HCT116 (cell line): ENCODE measurements at regions not wholly inside any gene's neighbourhood (a gene's known extent, or its start where the extent isn't known, plus 50 kb on each side); places are given as distances from the start of the nearest gene placed in this dataset.

ENCODE experiments used
- ATAC-seq: fragments of 200-7000 bp; cut with Tn5 transposase; 2 replicates; pipeline ENCODE4 v1.9.1; 2020; ENCODE audit warnings: mild to moderate bottlenecking, moderate library complexity
- BruUV-seq: library from RNA; stranded (reverse); fragments of 400-500 nt; replicated peaks from 2 replicates; lab custom pipeline; 2021; lab: Mats Ljungman, UMichigan
- CTCF ChIA-PET: fragments of 300-600 bp; sonication (Branson Sonifier 250); formaldehyde crosslinking; loops from one replicate; lab custom pipeline; 2021; ENCODE audit warnings: antibody characterized with exemption; lab: Charles Lee
- POLR2A ChIA-PET: fragments of 300-600, 350-600 bp; sonication (Branson Sonifier 250); formaldehyde crosslinking; loops from one replicate; lab custom pipeline; 2021; ENCODE audit warnings: antibody characterized with exemption; lab: Charles Lee
- RAD21 ChIA-PET, 2 experiments: fragments of 300-600 bp; sonication (Branson Sonifier 250); formaldehyde crosslinking; loops; one replicate each; lab custom pipeline; 2023; ENCODE audit warnings: low total read pairs in 2 of 2; ENCODE audit not compliant: uncharacterized antibody in 2 of 2, unreplicated experiment in 2 of 2, low non-redundant PET in 1 of 2; lab: Charles Lee
- DNase-seq: peaks from one replicate; pipeline ENCODE4 v3.0.0-alpha.2; 2010; ENCODE audit warnings: low read depth, low spot score
- H2AFZ ChIP-seq: fragments of 200-600 bp; shearing (Covaris generic), sonication (generic); 2 replicates; pipeline ENCODE4 v1.6.1; 2017; ENCODE audit warnings: low read depth, mixed run types, mixed read lengths, antibody characterized with exemption, low read length; ENCODE audit not compliant: poor library complexity, severe bottlenecking
- H3K27ac ChIP-seq: 2 replicates; pipeline ENCODE4 v1.5.1; 2012; ENCODE audit warnings: low read depth, low read length
- H3K27me3 ChIP-seq: fragments of 200-600 bp; sonication (generic); 2 replicates; pipeline ENCODE4 v1.6.1; 2016; ENCODE audit warnings: mixed run types, low read length, mixed read lengths; ENCODE audit not compliant: insufficient read depth
- H3K36me3 ChIP-seq, 2 experiments: fragments of 200-500 bp in 1 of 2; fragments of 200-600 bp in 1 of 2; sonication (Bioruptor generic) in 1 of 2; sonication (generic) in 1 of 2; 2 replicates each; pipeline versions ENCODE4 v1.5.1 to v1.6.1; 2014 to 2016; ENCODE audit warnings: low read length in 2 of 2, inconsistent platforms in 1 of 2, mixed read lengths in 1 of 2, mixed run types in 1 of 2; ENCODE audit not compliant: insufficient read depth in 2 of 2, control insufficient read depth in 1 of 2
- H3K4me1 ChIP-seq, 2 experiments: fragments of 200-600 bp in 1 of 2; sonication (generic) in 1 of 2; 2 replicates each; pipeline versions ENCODE4 v1.5.1 to v1.6.1; 2012 to 2017; ENCODE audit warnings: low read length in 2 of 2, inconsistent platforms in 1 of 2, mild to moderate bottlenecking in 1 of 2, mixed read lengths in 1 of 2, mixed run types in 1 of 2, moderate library complexity in 1 of 2; ENCODE audit not compliant: insufficient read depth in 2 of 2, control insufficient read depth in 1 of 2
- H3K4me2 ChIP-seq: fragments of 200-600 bp; sonication (generic); 2 replicates; pipeline ENCODE4 v1.6.1; 2017; ENCODE audit warnings: mixed run types, low read length, mixed read lengths
- H3K4me3 ChIP-seq, 2 experiments: fragments of 200-600 bp in 1 of 2; sonication (generic) in 1 of 2; replicated peaks in 1 of 2; 2 replicates each; pipeline ENCODE4 v1.5.1; 2011 to 2016; ENCODE audit warnings: low read length in 2 of 2, control low read depth in 1 of 2, low read depth in 1 of 2, mild to moderate bottlenecking in 1 of 2, mixed read lengths in 1 of 2, mixed run types in 1 of 2
- H3K79me2 ChIP-seq: fragments of 200-600 bp; sonication (generic); 2 replicates; pipeline ENCODE4 v1.6.1; 2017; ENCODE audit warnings: mild to moderate bottlenecking, mixed run types, low read length, moderate library complexity, mixed read lengths; ENCODE audit not compliant: insufficient read depth
- H3K9ac ChIP-seq: fragments of 200-600 bp; sonication (generic); 2 replicates; pipeline ENCODE4 v1.6.1; 2016; ENCODE audit warnings: low read length, mixed read lengths
- H3K9me2 ChIP-seq: fragments of 200-600 bp; sonication (generic), shearing (Covaris generic); 2 replicates; pipeline ENCODE4 v1.6.1; 2017; ENCODE audit warnings: mixed run types, mild to moderate bottlenecking, moderate library complexity; ENCODE audit not compliant: insufficient read depth
- H3K9me3 ChIP-seq, 2 experiments: fragments of 200-500 bp in 1 of 2; fragments of 200-600 bp in 1 of 2; sonication (Bioruptor generic) in 1 of 2; sonication (generic) in 1 of 2; 2 replicates each; pipeline ENCODE4 v1.6.1; 2014 to 2017; ENCODE audit warnings: low read length in 2 of 2, mixed read lengths in 2 of 2, inconsistent platforms in 1 of 2, low read depth in 1 of 2, mild to moderate bottlenecking in 1 of 2, mixed run types in 1 of 2, moderate library complexity in 1 of 2; ENCODE audit not compliant: control insufficient read depth in 1 of 2, insufficient read depth in 1 of 2
- H4K20me1 ChIP-seq: fragments of 200-600 bp; sonication (generic), shearing (Covaris generic); 2 replicates; pipeline ENCODE4 v1.6.1; 2017; ENCODE audit warnings: mixed run types, mild to moderate bottlenecking, moderate library complexity; ENCODE audit not compliant: insufficient read depth
- CBX3 ChIP-seq: IDR thresholded peaks from 2 replicates; pipeline ENCODE4 v1.6.1; 2012; ENCODE audit warnings: low read depth
- CEBPB ChIP-seq: IDR thresholded peaks from 2 replicates; pipeline ENCODE4 v1.6.1; 2012; ENCODE audit warnings: low read depth
- ELF1 ChIP-seq: IDR thresholded peaks from 2 replicates; pipeline ENCODE4 v1.6.1; 2012; ENCODE audit warnings: low read depth, borderline replicate concordance
- EZH2phosphoT487 ChIP-seq: fragments of 200-600 bp; IDR thresholded peaks from 2 replicates; pipeline ENCODE4 v1.6.1; 2018; ENCODE audit warnings: antibody characterized with exemption, borderline replicate concordance
- FOSL1 ChIP-seq: IDR thresholded peaks from 2 replicates; pipeline ENCODE4 v1.6.1; 2012; ENCODE audit warnings: low read depth
- POLR2AphosphoS5 ChIP-seq: IDR thresholded peaks from 2 replicates; pipeline ENCODE4 v1.6.1; 2011; ENCODE audit warnings: mild to moderate bottlenecking, low read depth, low read length, moderate library complexity
- RAD21 ChIP-seq: IDR thresholded peaks from 2 replicates; pipeline ENCODE4 v1.6.1; 2012; ENCODE audit warnings: low read depth, mild to moderate bottlenecking
- SIN3A ChIP-seq: IDR thresholded peaks from 2 replicates; pipeline ENCODE4 v1.6.1; 2012; ENCODE audit warnings: low read depth
- SP1 ChIP-seq: IDR thresholded peaks from 2 replicates; pipeline ENCODE4 v1.6.1; 2012; ENCODE audit warnings: low read depth
- SRF ChIP-seq: IDR thresholded peaks from 2 replicates; pipeline ENCODE4 v1.6.1; 2012; ENCODE audit warnings: low read depth
- TCF7L2 ChIP-seq: IDR thresholded peaks from 2 replicates; pipeline ENCODE4 v1.7.0; 2011; ENCODE audit warnings: borderline replicate concordance, inconsistent platforms; ENCODE audit not compliant: insufficient read depth, insufficient read length; ENCODE audit errors: extremely low read depth
- YY1 ChIP-seq: IDR thresholded peaks from 2 replicates; pipeline ENCODE4 v1.6.1; 2011; ENCODE audit warnings: low read length, low read depth, moderate library complexity, mild to moderate bottlenecking; ENCODE audit not compliant: insufficient replicate concordance; ENCODE audit errors: extremely low read depth
- ZFX ChIP-seq: fragments of 450-650 bp; IDR thresholded peaks from 2 replicates; pipeline ENCODE4 v1.6.1; 2017
- ZNF274 ChIP-seq: fragments of 200-500 bp; sonication (Bioruptor generic); IDR thresholded peaks from 2 replicates; pipeline ENCODE4 v1.6.1; 2014; ENCODE audit warnings: mild to moderate bottlenecking, low read depth, low read length, inconsistent platforms
- intact Hi-C: fragments of 100-400 bp; cut with micrococcal nuclease; formaldehyde crosslinking; loops from 2 replicates; pipeline ENCODE4 v1.10.0; 2022
- TF ChIP-seq, protein P1 (sequence below): IDR thresholded peaks from 2 replicates; pipeline ENCODE4 v1.6.1; 2012
- TF ChIP-seq, protein P2 (sequence below): IDR thresholded peaks from 2 replicates; pipeline ENCODE4 v1.6.1; 2011; ENCODE audit warnings: mild to moderate bottlenecking, low read length, moderate library complexity; ENCODE audit not compliant: insufficient replicate concordance; ENCODE audit errors: extremely low read depth
- TF ChIP-seq, protein P3 (sequence below): IDR thresholded peaks from 2 replicates; pipeline ENCODE4 v1.6.1; 2012
- TF ChIP-seq, protein P4 (sequence below), 3 experiments: fragments of 200-600 bp in 1 of 3; sonication (generic) in 1 of 3; IDR thresholded peaks in 2 of 3; conservative IDR thresholded peaks in 1 of 3; 2 replicates each; pipeline ENCODE4 v1.5.1; 2012 to 2017; ENCODE audit warnings: low read depth in 2 of 3, low read length in 2 of 3, antibody characterized with exemption in 1 of 3, borderline replicate concordance in 1 of 3, control low read depth in 1 of 3, mild to moderate bottlenecking in 1 of 3, mixed read lengths in 1 of 3, mixed run types in 1 of 3, moderate library complexity in 1 of 3; ENCODE audit not compliant: insufficient read depth in 1 of 3

DNA sequence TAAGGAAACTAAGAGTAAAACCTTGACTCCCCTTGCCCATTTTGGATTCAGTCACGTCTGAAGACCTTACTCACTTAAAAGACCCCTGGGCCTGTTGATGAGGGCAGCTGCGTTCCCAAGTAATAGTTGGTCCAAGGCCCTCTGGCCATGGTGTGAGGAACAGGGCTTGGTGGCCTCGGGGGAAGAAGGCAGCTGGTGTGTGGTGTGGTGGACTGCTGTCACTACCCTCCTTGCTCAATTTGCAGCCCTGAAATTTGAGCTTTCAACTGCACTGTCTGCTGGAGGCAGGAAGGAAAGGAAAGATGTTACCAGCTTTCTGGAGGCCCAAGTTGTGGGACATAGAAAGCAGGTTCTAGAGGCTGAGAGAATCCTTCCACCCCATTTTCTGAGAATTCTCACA, 128.2 kb downstream of the SLC38A6 start:
- no TSS peak for BruUV-seq
- H3K36me3 ChIP-seq: no peaks in the 10 kb centered on the region
- POLR2A ChIA-PET: no interaction called here
- CTCF ChIA-PET: no interaction called here
- H3K9ac ChIP-seq: no peak overlapping the region
- TF ChIP-seq RAD21 (no peak), SP1 (no peak), SRF (no peak), YY1 (no peak), CEBPB (no peak), FOSL1 (no peak), ZFX (no peak), SIN3A (no peak), CBX3 (no peak), EZH2phosphoT487 (no peak), ELF1 (no peak), ZNF274 (no peak), TCF7L2 (no peak), POLR2AphosphoS5 (no peak)
- TF ChIP-seq, protein P1, sequence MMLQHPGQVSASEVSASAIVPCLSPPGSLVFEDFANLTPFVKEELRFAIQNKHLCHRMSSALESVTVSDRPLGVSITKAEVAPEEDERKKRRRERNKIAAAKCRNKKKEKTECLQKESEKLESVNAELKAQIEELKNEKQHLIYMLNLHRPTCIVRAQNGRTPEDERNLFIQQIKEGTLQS: no peak
- TF ChIP-seq, protein P2, sequence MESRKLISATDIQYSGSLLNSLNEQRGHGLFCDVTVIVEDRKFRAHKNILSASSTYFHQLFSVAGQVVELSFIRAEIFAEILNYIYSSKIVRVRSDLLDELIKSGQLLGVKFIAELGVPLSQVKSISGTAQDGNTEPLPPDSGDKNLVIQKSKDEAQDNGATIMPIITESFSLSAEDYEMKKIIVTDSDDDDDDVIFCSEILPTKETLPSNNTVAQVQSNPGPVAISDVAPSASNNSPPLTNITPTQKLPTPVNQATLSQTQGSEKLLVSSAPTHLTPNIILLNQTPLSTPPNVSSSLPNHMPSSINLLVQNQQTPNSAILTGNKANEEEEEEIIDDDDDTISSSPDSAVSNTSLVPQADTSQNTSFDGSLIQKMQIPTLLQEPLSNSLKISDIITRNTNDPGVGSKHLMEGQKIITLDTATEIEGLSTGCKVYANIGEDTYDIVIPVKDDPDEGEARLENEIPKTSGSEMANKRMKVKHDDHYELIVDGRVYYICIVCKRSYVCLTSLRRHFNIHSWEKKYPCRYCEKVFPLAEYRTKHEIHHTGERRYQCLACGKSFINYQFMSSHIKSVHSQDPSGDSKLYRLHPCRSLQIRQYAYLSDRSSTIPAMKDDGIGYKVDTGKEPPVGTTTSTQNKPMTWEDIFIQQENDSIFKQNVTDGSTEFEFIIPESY: no peak
- TF ChIP-seq, protein P3, sequence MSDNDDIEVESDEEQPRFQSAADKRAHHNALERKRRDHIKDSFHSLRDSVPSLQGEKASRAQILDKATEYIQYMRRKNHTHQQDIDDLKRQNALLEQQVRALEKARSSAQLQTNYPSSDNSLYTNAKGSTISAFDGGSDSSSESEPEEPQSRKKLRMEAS: no peak
- TF ChIP-seq, protein P4, sequence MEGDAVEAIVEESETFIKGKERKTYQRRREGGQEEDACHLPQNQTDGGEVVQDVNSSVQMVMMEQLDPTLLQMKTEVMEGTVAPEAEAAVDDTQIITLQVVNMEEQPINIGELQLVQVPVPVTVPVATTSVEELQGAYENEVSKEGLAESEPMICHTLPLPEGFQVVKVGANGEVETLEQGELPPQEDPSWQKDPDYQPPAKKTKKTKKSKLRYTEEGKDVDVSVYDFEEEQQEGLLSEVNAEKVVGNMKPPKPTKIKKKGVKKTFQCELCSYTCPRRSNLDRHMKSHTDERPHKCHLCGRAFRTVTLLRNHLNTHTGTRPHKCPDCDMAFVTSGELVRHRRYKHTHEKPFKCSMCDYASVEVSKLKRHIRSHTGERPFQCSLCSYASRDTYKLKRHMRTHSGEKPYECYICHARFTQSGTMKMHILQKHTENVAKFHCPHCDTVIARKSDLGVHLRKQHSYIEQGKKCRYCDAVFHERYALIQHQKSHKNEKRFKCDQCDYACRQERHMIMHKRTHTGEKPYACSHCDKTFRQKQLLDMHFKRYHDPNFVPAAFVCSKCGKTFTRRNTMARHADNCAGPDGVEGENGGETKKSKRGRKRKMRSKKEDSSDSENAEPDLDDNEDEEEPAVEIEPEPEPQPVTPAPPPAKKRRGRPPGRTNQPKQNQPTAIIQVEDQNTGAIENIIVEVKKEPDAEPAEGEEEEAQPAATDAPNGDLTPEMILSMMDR (IDR thresholded peaks at IDR 0.05 in 2 of 3, conservative IDR thresholded peaks at IDR 0.05 in 1 of 3; ENCODE audit: borderline replicate concordance in 1 of 3, insufficient read depth in 1 of 3, low read depth in 2 of 3, low read length in 2 of 3): no peak
- TF ChIP-seq, all 23 proteins: peak for 0
- DNase-seq (no peak), ATAC-seq (no peak)
- Histone ChIP-seq H3K4me3 (no peak overlapping the region), H3K79me2 (no peaks in the 10 kb centered on the region), H3K4me2 (no peak overlapping the region), H3K27ac (no peak overlapping the region), H2AFZ (no peak overlapping the region), H3K9me3 (peaks cover 0 to 2% of the 10 kb centered on the region in 2 experiments; a peak in 1 of 4 replicates), H3K9me2 (no peaks in the 10 kb centered on the region), H3K27me3 (no peaks in the 10 kb centered on the region), H3K4me1 (peaks cover 4 to 8% of the 10 kb centered on the region in 2 experiments), H4K20me1 (no peaks in the 10 kb centered on the region)
- intact Hi-C loops: no loop called here
- RAD21 ChIA-PET: no interaction called here
